ENCODE measurements at regions not wholly inside any gene's neighbourhood (a gene's known extent, or its start where the extent isn't known, plus 50 kb on each side); places are given as distances from the start of the nearest gene placed in this dataset.

DNA sequence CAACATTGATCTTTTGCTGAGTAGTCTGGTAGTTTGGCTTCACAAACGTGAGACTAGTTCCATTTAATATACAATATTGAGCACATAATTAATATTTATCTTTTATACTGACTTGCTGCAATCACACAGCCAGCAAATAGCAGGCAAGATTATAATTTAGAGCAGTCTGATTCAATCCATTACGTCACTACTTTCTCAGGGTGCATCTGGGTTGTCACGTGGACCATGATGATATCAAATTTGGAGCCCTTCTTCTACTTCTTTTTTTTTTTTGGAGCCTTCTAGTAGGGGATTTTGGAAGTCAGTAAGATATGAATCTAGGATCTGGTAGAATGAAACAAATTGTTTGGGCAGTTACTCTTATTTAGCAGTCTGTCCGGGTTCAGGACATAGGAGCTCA lies 100.6 kb upstream of the SLC5A9 start:
- peaks cover 14% of the 10 kb centered on the region for H3K4me1 Mint-ChIP-seq (ENCODE audit: unreplicated experiment)
- DNase-seq (ENCODE audit: low spot score): no peak
- no peaks in the 10 kb centered on the region for H3K9me3 Mint-ChIP-seq (ENCODE audit: unreplicated experiment)
- TF ChIP-seq, protein P1, sequence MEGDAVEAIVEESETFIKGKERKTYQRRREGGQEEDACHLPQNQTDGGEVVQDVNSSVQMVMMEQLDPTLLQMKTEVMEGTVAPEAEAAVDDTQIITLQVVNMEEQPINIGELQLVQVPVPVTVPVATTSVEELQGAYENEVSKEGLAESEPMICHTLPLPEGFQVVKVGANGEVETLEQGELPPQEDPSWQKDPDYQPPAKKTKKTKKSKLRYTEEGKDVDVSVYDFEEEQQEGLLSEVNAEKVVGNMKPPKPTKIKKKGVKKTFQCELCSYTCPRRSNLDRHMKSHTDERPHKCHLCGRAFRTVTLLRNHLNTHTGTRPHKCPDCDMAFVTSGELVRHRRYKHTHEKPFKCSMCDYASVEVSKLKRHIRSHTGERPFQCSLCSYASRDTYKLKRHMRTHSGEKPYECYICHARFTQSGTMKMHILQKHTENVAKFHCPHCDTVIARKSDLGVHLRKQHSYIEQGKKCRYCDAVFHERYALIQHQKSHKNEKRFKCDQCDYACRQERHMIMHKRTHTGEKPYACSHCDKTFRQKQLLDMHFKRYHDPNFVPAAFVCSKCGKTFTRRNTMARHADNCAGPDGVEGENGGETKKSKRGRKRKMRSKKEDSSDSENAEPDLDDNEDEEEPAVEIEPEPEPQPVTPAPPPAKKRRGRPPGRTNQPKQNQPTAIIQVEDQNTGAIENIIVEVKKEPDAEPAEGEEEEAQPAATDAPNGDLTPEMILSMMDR (IDR thresholded peaks at IDR 0.05; ENCODE audit: unreplicated experiment): no peak
- H3K27ac Mint-ChIP-seq (ENCODE audit: unreplicated experiment): no peak overlapping the region
- peaks cover 2% of the 10 kb centered on the region for H3K27me3 Mint-ChIP-seq (ENCODE audit: unreplicated experiment)
- no peaks in the 10 kb centered on the region for H3K36me3 Mint-ChIP-seq (ENCODE audit: low read depth, unreplicated experiment)
- H3K4me3 Mint-ChIP-seq (ENCODE audit: unreplicated experiment): no peak overlapping the region

DNA sequence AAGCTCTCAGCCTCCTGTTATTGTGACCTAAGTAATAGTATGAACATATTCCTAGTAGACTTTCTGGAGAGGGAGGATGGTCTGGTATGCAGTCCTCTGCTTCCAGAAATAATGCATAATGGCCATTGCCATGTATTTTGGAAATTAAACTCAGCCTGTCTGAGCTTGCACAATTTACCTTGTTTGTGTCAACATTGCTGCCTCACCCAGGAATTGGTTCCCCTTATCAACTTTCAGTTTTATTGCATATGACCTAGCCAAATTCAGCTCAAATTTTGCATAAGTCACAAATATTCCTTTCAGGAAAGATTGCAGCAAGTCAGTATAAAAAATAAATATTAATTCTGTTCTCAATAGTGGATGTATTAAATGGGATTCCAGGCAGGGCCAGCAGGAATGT lies 101.9 kb upstream of the SLC5A9 start:
- Mint-ChIP-seq H3K36me3 (ENCODE audit: low read depth, unreplicated experiment) (no peaks in the 10 kb centered on the region), H3K9me3 (ENCODE audit: unreplicated experiment) (no peaks in the 10 kb centered on the region), H3K27ac (ENCODE audit: unreplicated experiment) (no peak overlapping the region), H3K4me1 (ENCODE audit: unreplicated experiment) (peaks cover 14% of the 10 kb centered on the region), H3K4me3 (ENCODE audit: unreplicated experiment) (no peak overlapping the region), H3K27me3 (ENCODE audit: unreplicated experiment) (peaks cover 2% of the 10 kb centered on the region)
- no peak for DNase-seq (ENCODE audit: low spot score)
- TF ChIP-seq, protein P1 (IDR thresholded peaks at IDR 0.05; ENCODE audit: unreplicated experiment): no peak

DNA sequence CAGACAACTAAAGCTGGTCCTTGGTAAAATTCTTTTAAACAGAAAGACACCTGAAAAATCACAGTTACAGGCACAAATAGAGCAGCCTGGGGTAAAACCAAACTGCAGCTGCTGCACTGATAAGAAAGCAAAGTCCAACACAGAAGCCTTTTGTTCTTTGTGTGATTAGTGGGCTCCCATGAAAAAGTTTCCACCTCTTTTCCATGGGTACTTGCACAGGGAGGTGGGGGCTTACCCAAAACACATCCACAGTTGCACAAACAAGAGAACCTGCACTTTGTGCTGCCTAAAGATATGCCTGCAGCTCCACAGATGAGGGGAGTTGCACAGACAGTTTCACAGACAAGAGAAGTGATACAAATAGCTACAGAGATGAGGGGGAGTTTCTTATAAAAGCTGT lies 106.7 kb upstream of the SLC5A9 start:
- no peaks in the 10 kb centered on the region for H3K27me3 Mint-ChIP-seq (ENCODE audit: unreplicated experiment)
- no peaks in the 10 kb centered on the region for H3K9me3 Mint-ChIP-seq (ENCODE audit: unreplicated experiment)
- TF ChIP-seq, protein P1 (IDR thresholded peaks at IDR 0.05; ENCODE audit: unreplicated experiment): no peak
- no peak overlapping the region for H3K27ac Mint-ChIP-seq (ENCODE audit: unreplicated experiment)
- no peak overlapping the region for H3K4me3 Mint-ChIP-seq (ENCODE audit: unreplicated experiment)
- peaks cover 14% of the 10 kb centered on the region for H3K4me1 Mint-ChIP-seq (ENCODE audit: unreplicated experiment)
- DNase-seq (ENCODE audit: low spot score): no peak
- H3K36me3 Mint-ChIP-seq (ENCODE audit: low read depth, unreplicated experiment): no peaks in the 10 kb centered on the region

DNA sequence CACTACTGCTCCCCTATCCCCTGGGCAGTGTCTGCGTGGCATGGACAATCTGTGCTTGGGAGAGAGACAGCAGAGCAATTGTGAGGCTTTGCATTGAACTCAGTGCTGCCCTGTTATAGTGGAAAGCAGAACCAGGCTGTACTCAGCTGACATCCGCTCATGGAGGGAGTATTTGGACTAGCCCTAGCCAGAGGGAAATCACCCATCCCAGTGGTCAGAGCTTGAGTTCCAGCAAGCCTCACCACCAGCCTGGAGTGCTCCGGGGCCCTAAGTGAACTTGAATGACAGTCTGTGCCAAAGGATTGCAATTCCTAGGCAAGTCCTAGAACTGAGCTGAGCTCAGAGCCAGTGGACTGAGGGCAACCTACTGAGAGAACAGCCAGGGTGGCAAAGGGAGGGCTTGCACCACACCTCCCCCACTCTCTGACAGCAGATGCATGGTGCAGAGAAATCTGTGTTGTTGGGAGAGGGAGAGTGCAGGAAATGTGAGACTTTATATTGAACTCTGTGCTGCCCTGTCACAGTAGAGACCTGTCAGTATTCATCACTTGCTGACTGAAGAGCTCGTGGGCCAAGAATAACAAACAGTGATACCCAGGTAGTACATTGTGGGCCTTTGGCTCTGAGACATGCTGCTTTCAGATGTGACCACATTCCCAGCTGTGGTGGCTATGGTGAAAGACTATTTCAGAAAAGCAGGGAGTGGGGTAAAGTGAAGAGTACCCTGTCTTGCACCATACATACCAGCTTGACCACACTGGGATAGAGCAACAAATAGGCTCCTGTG lies 107.7 kb upstream of the SLC5A9 start:
- Mint-ChIP-seq H3K9me3 (ENCODE audit: unreplicated experiment) (no peaks in the 10 kb centered on the region), H3K4me1 (ENCODE audit: unreplicated experiment) (peaks cover 7% of the 10 kb centered on the region), H3K27ac (ENCODE audit: unreplicated experiment) (no peak overlapping the region), H3K27me3 (ENCODE audit: unreplicated experiment) (no peaks in the 10 kb centered on the region), H3K4me3 (ENCODE audit: unreplicated experiment) (no peak overlapping the region), H3K36me3 (ENCODE audit: low read depth, unreplicated experiment) (no peaks in the 10 kb centered on the region)
- no peak for DNase-seq (ENCODE audit: low spot score)
- TF ChIP-seq, protein P1 (IDR thresholded peaks at IDR 0.05; ENCODE audit: unreplicated experiment): no peak

DNA sequence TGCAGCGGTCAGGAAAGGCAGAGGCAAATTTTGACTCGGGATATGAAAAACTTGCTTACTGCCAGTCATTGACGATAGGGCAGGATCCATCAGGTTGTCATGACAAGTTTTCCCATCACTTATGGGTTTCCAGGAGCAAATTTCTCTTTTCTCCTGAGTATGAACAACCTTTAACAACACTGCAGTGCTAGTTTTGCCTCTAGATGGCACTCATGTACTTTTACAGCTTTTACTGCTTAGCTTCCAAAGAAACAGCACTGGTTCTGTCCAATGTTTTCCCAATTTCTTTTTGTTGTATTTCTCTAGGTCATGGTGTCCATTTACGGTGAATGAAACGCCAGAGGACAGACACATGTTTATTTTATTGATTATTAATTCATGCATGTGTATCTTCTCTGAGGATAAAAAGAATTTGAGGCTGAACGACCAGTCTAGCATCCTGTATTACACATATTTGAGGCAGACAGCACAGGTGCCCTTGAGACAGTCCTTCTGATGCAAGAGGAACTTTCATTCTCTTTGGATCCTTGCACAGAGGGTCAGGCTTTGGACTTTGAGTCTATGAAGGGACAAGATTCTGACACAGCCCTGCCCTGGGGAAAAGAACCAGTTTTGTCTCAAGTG lies 112.3 kb upstream of the TRABD2B start:
- Mint-ChIP-seq H3K9me3 (ENCODE audit: unreplicated experiment) (no peaks in the 10 kb centered on the region), H3K4me3 (ENCODE audit: unreplicated experiment) (no peak overlapping the region), H3K27ac (ENCODE audit: unreplicated experiment) (no peak overlapping the region), H3K36me3 (ENCODE audit: low read depth, unreplicated experiment) (no peaks in the 10 kb centered on the region), H3K27me3 (ENCODE audit: unreplicated experiment) (peaks cover 4% of the 10 kb centered on the region), H3K4me1 (ENCODE audit: unreplicated experiment) (peaks cover 3% of the 10 kb centered on the region)
- TF ChIP-seq, protein P1 (IDR thresholded peaks at IDR 0.05; ENCODE audit: unreplicated experiment): peak; percentile 69
- DNase-seq (ENCODE audit: low spot score): peak; percentile 55

Data from endothelial cell (in vitro differentiated cells).